ENCODE measurements at regions not wholly inside any gene's neighbourhood (a gene's known extent, or its start where the extent isn't known, plus 50 kb on each side); places are given as distances from the start of the nearest gene placed in this dataset.

DNA sequence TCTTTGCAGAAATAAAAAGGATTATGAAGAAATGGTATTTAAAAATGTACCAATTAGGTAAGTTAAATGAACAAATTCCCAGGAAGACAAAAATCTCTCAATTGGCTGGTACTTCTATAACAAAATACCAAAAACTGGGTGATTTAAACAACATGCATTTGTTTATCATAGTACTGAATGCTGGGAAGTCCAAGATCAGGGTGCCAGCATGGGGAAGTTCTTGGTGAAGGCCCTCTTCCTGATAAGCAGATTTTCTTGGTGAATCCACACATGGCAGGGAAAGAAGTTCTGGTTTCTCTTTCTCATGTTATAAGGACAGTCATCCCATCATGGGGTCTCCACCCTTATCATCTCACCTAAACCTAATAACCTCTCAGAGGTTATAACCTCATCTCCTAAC lies 271.6 kb upstream of the SETBP1 start:
- TF ChIP-seq ZFX (IDR thresholded peaks at IDR 0.05; ENCODE audit: borderline replicate concordance), result no peak
- TF ChIP-seq, protein P1, sequence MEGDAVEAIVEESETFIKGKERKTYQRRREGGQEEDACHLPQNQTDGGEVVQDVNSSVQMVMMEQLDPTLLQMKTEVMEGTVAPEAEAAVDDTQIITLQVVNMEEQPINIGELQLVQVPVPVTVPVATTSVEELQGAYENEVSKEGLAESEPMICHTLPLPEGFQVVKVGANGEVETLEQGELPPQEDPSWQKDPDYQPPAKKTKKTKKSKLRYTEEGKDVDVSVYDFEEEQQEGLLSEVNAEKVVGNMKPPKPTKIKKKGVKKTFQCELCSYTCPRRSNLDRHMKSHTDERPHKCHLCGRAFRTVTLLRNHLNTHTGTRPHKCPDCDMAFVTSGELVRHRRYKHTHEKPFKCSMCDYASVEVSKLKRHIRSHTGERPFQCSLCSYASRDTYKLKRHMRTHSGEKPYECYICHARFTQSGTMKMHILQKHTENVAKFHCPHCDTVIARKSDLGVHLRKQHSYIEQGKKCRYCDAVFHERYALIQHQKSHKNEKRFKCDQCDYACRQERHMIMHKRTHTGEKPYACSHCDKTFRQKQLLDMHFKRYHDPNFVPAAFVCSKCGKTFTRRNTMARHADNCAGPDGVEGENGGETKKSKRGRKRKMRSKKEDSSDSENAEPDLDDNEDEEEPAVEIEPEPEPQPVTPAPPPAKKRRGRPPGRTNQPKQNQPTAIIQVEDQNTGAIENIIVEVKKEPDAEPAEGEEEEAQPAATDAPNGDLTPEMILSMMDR (IDR thresholded peaks at IDR 0.05), result no peak
- no peak overlapping the region for H3K27ac ChIP-seq

DNA sequence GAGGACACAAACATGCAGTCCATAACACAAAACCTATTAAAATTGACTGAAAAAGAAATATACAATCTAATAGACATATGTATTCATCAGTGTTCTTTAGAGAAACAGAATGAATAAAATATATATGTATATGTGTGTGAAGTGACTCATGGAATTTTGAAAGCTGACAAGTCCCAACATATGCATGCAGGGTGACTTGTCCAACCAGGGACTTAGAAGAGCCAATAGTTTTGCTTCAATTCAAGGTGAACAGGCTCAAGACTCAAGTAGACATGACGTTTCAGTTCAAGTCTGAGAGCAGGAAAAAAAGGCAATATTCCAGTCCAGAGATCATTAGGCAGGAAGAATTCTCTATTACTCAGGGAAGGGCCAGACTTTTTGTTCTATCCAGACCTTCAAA lies 271.2 kb upstream of the SETBP1 start:
- H3K27ac ChIP-seq, result no peak overlapping the region
- no peak for TF ChIP-seq ZFX (IDR thresholded peaks at IDR 0.05; ENCODE audit: borderline replicate concordance)
- TF ChIP-seq, protein P1 (IDR thresholded peaks at IDR 0.05), result no peak

DNA sequence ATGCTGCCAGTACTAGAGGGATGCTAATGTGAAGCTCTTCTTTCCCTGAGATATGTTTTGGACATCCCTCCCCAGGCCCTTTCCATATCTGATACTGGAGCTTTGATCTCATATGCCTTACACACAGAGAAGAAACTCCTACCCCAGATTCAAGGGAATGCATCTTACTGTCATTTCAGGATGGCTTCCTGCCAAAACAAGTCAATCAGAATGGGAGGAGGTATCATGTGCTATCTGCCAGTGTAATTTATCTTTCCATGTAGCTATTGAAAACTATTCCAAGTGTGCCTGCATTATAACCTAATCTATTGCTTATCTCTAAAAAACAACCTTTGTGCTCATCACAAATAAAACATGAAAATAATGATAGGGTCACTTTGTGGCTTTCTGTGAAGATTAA lies 269.9 kb upstream of the SETBP1 start:
- H3K27ac ChIP-seq, result no peak overlapping the region
- TF ChIP-seq, protein P1 (IDR thresholded peaks at IDR 0.05), result no peak
- no peak for TF ChIP-seq ZFX (IDR thresholded peaks at IDR 0.05; ENCODE audit: borderline replicate concordance)

DNA sequence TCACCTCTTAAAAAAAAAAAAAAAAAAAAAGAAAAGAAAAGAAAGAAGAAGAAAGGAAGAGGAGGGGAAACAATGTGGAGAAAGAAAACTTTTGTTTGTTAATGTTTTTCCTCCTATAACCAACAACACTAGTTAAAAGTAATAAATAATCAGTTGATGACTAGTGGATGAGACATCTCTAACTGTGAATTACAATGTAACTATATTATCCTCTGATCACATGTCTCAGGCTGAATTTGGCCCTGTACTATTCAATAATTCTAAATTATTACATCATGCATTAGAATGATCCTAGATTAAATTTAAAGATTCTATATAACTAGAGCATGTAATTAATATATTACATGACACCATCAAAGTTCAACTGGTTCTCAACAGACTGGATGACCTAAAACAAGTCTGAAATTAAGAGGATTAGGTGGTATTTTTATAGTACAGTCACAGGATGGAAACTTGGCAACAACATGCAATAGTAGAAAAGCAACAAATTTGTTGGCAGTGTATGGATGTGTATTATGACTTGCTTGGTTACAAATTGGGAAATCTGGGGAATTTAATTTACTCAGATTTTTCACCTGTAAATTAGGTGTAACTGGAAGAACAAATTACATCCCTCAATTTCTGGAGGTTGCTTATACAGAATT lies 269.3 kb upstream of the SETBP1 start:
- H3K27ac ChIP-seq, result no peak overlapping the region
- TF ChIP-seq, protein P1 (IDR thresholded peaks at IDR 0.05), result no peak
- no peak for TF ChIP-seq ZFX (IDR thresholded peaks at IDR 0.05; ENCODE audit: borderline replicate concordance)

DNA sequence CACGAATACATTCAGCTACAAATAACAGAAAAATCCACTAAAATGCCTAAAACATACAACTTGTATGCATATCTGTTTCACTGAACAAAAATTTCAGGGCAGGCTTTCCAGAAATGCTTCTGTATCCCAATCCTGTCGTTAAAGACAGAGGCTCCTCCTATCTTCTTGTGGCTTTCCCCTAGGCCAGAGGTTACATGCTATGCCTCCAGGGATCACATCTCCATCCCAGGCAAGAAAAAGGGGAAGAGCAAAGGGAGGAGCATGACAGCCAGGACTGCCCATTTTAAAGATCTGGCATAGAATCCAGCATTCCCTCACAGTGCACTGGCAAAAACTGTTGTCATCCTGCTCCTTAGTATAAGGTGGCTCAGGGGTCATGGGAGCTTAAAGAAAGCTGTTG lies 268.7 kb upstream of the SETBP1 start:
- TF ChIP-seq, protein P1 (IDR thresholded peaks at IDR 0.05), result no peak
- TF ChIP-seq ZFX (IDR thresholded peaks at IDR 0.05; ENCODE audit: borderline replicate concordance), result no peak
- H3K27ac ChIP-seq, result no peak overlapping the region

DNA sequence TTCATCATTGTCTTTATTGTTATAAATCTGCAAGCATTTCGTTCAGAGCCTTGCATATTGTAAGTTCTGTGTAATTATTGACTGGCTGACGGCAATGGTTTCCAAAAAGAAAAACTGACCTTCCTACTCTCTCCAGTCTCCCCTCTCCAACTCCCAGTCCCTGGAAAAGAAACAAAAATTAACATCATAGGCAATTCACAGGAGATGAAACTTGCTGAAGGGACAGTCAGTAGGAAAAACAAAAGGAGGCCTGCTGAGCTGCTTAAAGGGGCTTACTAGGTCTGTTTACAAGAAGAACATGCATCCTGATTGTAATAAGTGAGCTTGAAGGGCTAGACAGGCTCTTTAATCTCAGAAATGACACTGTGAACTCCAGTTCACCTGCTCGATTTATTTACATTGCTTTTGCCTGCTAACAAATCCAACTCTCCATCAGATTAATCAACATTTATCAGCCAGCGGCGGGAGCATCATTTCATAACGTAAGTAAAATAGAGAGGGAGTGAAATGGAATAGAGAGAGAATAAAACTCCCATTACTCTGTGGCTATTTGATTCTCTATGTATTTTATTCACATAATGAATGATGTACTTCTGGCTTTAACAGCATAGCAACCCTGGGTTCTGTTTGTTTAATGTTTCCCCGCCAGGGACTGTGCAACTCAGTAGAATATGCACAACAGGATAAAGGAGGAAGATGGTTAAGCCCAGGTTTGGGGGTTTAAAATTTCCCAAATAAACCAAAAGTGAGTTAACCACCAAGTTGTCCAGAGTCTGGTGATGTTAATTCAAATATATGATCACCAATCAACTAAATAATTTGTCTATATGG lies 256.7 kb upstream of the SETBP1 start:
- TF ChIP-seq, protein P1 (IDR thresholded peaks at IDR 0.05), result no peak
- no peak for TF ChIP-seq ZFX (IDR thresholded peaks at IDR 0.05; ENCODE audit: borderline replicate concordance)

DNA sequence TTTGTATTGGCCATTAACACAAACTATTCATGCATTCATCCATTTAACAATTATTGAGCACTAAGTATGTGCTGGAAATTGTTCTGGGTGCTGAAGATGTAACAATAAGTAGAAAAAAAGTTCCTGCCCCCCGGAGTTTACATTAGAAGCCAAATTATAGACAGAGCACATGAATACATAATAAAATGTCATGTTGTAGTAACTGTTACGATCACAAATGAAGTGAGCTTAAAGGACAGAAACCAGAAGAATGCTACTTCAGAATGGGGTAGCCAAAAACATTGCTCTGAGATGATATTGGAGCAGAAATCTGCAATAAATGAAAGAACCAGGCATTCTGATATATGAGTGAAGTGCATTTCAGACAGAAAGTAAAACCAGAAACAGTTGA lies 256.0 kb upstream of the SETBP1 start:
- TF ChIP-seq, protein P1 (IDR thresholded peaks at IDR 0.05), result no peak
- no peak for TF ChIP-seq ZFX (IDR thresholded peaks at IDR 0.05; ENCODE audit: borderline replicate concordance)
- no peak overlapping the region for H3K27ac ChIP-seq

More for the DNA sequence above, 256.7 kb upstream of the SETBP1 start:
- H3K27ac ChIP-seq, result no peak overlapping the region
